ENCODE measurements at regions not wholly inside any gene's neighbourhood (a gene's known extent, or its start where the extent isn't known, plus 50 kb on each side); places are given as distances from the start of the nearest gene placed in this dataset.
"Not testable (repeated sequence)": the region's sequence is repeated elsewhere in the genome, so short reads cannot be mapped to it uniquely, and the experiment has no call there.

- no peak for DNase-seq (ENCODE audit: low read depth)
- no peak overlapping the region for H3K4me3 ChIP-seq (ENCODE audit: low read depth, low read length)
Observed at GRCh38 chr6:119961450-119961849, 611.9 kb upstream of the MAN1A1 start.

GRCh38 chr6:119960456-119960855 lies 610.9 kb upstream of the MAN1A1 start:
- no peak for DNase-seq (ENCODE audit: low read depth)
- no peak overlapping the region for H3K4me3 ChIP-seq (ENCODE audit: low read depth, low read length)

- H3K4me3 ChIP-seq (ENCODE audit: low read depth, low read length), result no peak overlapping the region
- no peak for DNase-seq (ENCODE audit: low read depth)
Observed at GRCh38 chr6:119960036-119960435, 610.5 kb upstream of the MAN1A1 start.

- no peak overlapping the region for H3K4me3 ChIP-seq (ENCODE audit: low read depth, low read length)
- no peak for DNase-seq (ENCODE audit: low read depth)
Observed at GRCh38 chr6:119957195-119957594, 607.6 kb upstream of the MAN1A1 start.

GRCh38 chr6:119952696-119953095 lies 603.1 kb upstream of the MAN1A1 start:
- no peak overlapping the region for H3K4me3 ChIP-seq (ENCODE audit: low read depth, low read length)
- no peak for DNase-seq (ENCODE audit: low read depth)

GRCh38 chr6:119950681-119951080 lies 601.1 kb upstream of the MAN1A1 start:
- DNase-seq (ENCODE audit: low read depth), result no peak
- no peak overlapping the region for H3K4me3 ChIP-seq (ENCODE audit: low read depth, low read length)

- DNase-seq (ENCODE audit: low read depth), result no peak
- no peak overlapping the region for H3K4me3 ChIP-seq (ENCODE audit: low read depth, low read length)
Observed at GRCh38 chr6:119942078-119942752, 592.7 kb upstream of the MAN1A1 start.

- no peak for DNase-seq (ENCODE audit: low read depth)
Observed at GRCh38 chr6:119938752-119939151, 589.2 kb upstream of the MAN1A1 start.

GRCh38 chr6:119934816-119935215 lies 585.3 kb upstream of the MAN1A1 start:
- no peak overlapping the region for H3K4me3 ChIP-seq (ENCODE audit: low read depth, low read length)
- DNase-seq (ENCODE audit: low read depth), result no peak

More at GRCh38 chr6:119938752-119939151, 589.2 kb upstream of the MAN1A1 start:
- H3K4me3 ChIP-seq (ENCODE audit: low read depth, low read length), result no peak overlapping the region

- no peak overlapping the region for H3K4me3 ChIP-seq (ENCODE audit: low read depth, low read length)
- no peak for DNase-seq (ENCODE audit: low read depth)
Observed at GRCh38 chr6:119929121-119929520, 579.6 kb upstream of the MAN1A1 start.

GRCh38 chr6:119924888-119925287 lies 575.3 kb upstream of the MAN1A1 start:
- not testable (repeated sequence) for H3K4me3 ChIP-seq (ENCODE audit: low read depth, low read length); DNase-seq (ENCODE audit: low read depth)

GRCh38 chr6:119922814-119923213 lies 573.3 kb upstream of the MAN1A1 start:
- H3K4me3 ChIP-seq (ENCODE audit: low read depth, low read length), result no peak overlapping the region

GRCh38 chr6:119921491-119922010 lies 572.0 kb upstream of the MAN1A1 start:
- H3K4me3 ChIP-seq (ENCODE audit: low read depth, low read length), result no peak overlapping the region
- no peak for DNase-seq (ENCODE audit: low read depth)

More at GRCh38 chr6:119922814-119923213, 573.3 kb upstream of the MAN1A1 start:
- DNase-seq (ENCODE audit: low read depth), result no peak

- no peak for DNase-seq (ENCODE audit: low read depth)
- no peak overlapping the region for H3K4me3 ChIP-seq (ENCODE audit: low read depth, low read length)
Observed at GRCh38 chr6:119917186-119917585, 567.6 kb upstream of the MAN1A1 start.

- H3K4me3 ChIP-seq (ENCODE audit: low read depth, low read length), result no peak overlapping the region
- DNase-seq (ENCODE audit: low read depth), result no peak
Observed at GRCh38 chr6:119915971-119916370, 566.4 kb upstream of the MAN1A1 start.

- DNase-seq (ENCODE audit: low read depth), result no peak
- no peak overlapping the region for H3K4me3 ChIP-seq (ENCODE audit: low read depth, low read length)
Observed at GRCh38 chr6:119908157-119908556, 558.6 kb upstream of the MAN1A1 start.

- no peak for DNase-seq (ENCODE audit: low read depth)
- no peak overlapping the region for H3K4me3 ChIP-seq (ENCODE audit: low read depth, low read length)
Observed at GRCh38 chr6:119902681-119903080, 553.1 kb upstream of the MAN1A1 start.

- H3K4me3 ChIP-seq (ENCODE audit: low read depth, low read length), result no peak overlapping the region
- DNase-seq (ENCODE audit: low read depth), result no peak
Observed at GRCh38 chr6:119896806-119897205, 547.2 kb upstream of the MAN1A1 start.

- H3K4me3 ChIP-seq (ENCODE audit: low read depth, low read length), result no peak overlapping the region
- DNase-seq (ENCODE audit: low read depth), result no peak
Observed at GRCh38 chr6:119895626-119896025, 546.1 kb upstream of the MAN1A1 start.

GRCh38 chr6:119894811-119895210 lies 545.2 kb upstream of the MAN1A1 start:
- no peak overlapping the region for H3K4me3 ChIP-seq (ENCODE audit: low read depth, low read length)
- DNase-seq (ENCODE audit: low read depth), result no peak

GRCh38 chr6:119891644-119892043 lies 542.1 kb upstream of the MAN1A1 start:
- no peak overlapping the region for H3K4me3 ChIP-seq (ENCODE audit: low read depth, low read length)
- DNase-seq (ENCODE audit: low read depth), result no peak
